ENCODE measurements at regions not wholly inside any gene's neighbourhood (a gene's known extent, or its start where the extent isn't known, plus 50 kb on each side); places are given as distances from the start of the nearest gene placed in this dataset.

DNA sequence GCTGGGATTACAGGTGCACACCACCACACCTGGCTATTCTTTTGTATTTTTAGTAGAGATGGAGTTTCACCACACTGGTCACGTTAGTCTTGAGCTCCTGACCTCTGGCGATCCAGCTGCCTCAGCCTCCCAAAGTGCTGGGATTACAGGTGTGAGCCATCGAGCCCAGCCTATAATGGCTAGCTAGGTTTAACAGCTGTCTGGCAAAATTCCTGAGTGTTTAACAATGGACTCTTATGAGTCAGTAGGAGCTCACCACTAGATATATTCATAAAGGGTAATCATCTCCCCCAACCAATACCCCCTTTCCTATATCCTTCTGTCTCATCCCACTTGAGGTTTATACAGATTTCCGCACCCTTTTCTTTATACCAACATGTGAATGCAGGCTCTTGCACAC, 91.5 kb upstream of the CDH13 start:
- no peaks in the 10 kb centered on the region for H3K27me3 ChIP-seq
- H3K9me3 ChIP-seq: no peaks in the 10 kb centered on the region
- H3K4me3 ChIP-seq: no peak overlapping the region
- DNase-seq: no peak
- intact Hi-C loops (cut with DNase I): no loop called here
- no peaks in the 10 kb centered on the region for H3K36me3 ChIP-seq
- H3K27ac ChIP-seq: no peak overlapping the region
- WGBS, 3 donors: 67 to 79% (median 72%) methylated on average over 4 of the region's 4 CpGs
- TF ChIP-seq EP300 (IDR thresholded peaks at IDR 0.05) (no peak), POLR2A (IDR thresholded peaks at IDR 0.05) (no peak)
- TF ChIP-seq, protein P1, sequence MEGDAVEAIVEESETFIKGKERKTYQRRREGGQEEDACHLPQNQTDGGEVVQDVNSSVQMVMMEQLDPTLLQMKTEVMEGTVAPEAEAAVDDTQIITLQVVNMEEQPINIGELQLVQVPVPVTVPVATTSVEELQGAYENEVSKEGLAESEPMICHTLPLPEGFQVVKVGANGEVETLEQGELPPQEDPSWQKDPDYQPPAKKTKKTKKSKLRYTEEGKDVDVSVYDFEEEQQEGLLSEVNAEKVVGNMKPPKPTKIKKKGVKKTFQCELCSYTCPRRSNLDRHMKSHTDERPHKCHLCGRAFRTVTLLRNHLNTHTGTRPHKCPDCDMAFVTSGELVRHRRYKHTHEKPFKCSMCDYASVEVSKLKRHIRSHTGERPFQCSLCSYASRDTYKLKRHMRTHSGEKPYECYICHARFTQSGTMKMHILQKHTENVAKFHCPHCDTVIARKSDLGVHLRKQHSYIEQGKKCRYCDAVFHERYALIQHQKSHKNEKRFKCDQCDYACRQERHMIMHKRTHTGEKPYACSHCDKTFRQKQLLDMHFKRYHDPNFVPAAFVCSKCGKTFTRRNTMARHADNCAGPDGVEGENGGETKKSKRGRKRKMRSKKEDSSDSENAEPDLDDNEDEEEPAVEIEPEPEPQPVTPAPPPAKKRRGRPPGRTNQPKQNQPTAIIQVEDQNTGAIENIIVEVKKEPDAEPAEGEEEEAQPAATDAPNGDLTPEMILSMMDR (IDR thresholded peaks at IDR 0.05): no peak
- H3K4me1 ChIP-seq (ENCODE audit: insufficient read depth): no peaks in the 10 kb centered on the region

DNA sequence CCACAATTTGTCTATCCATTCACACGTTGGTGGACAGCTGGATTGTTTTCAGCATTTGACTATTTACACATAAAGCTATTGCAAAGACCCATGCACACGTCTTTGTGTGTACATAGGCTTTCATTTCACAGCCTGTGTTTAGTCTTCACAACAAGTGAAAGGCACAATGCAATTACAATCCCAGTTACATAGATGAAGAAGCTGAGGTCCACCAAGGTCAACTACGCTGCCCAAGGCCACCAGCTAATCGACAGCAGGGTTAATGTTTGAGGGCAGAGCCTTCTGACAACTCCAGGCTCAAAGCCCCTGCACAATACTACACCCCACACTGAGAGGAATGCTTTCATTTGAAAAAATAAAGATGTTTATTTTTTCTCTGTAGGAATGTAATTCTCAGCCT, 93.6 kb upstream of the CDH13 start:
- Histone ChIP-seq H3K4me3 (no peak overlapping the region), H3K36me3 (no peaks in the 10 kb centered on the region), H3K9me3 (no peaks in the 10 kb centered on the region), H3K27ac (no peak overlapping the region), H3K27me3 (no peaks in the 10 kb centered on the region), H3K4me1 (ENCODE audit: insufficient read depth) (no peaks in the 10 kb centered on the region)
- DNase-seq: no peak
- no peak for TF ChIP-seq POLR2A (IDR thresholded peaks at IDR 0.05)
- no peak for TF ChIP-seq EP300 (IDR thresholded peaks at IDR 0.05)
- TF ChIP-seq, protein P1 (IDR thresholded peaks at IDR 0.05): no peak
- intact Hi-C loops (cut with DNase I): no loop called here
- 12 to 24% (median 14%) methylated on average over 4 of the region's 4 CpGs for WGBS, 3 donors

DNA sequence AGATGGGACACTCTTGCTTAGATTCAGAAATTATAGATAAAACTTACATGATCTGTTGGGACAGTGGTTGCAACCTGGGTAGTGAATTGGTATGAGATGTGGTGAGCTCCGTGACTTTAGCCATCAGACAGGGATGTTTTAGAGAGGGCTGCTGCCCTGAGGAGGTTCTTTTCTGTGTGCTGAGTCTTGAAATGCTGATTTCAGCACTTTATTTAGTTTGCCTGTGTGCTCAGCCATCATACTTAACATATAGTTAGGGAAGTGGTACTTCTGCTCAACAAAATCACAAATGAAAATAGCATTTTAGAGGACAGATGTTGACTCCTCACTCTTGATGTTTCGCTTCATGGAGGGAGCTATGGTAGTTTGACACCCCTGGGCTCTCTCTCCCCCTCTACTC, 95.9 kb upstream of the CDH13 start:
- WGBS, 3 donors: 82 to 89% (median 85%) methylated on average over 2 of the region's 2 CpGs

DNA sequence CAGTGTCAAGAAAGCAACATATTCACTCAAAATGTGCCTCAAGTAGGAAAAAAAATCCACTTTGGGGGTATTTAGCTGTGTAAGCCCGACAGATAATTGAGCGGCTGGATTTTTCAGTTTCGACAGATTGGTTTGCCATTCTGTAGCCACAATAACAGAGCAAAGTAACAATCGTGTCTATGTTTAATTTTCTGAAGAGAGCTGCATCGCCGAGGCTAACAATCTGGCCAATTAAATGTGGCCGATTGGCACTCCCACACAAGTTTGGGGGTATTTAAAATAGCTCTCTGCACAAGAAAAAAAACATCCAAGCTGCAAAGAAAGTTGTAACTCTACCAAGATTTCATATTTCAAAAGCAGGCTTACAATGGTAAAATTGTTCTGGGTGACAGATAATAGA, 99.7 kb upstream of the CDH13 start:
- intact Hi-C loops (cut with DNase I): no loop called here
- H3K4me3 ChIP-seq: no peak overlapping the region
- H3K9me3 ChIP-seq: no peaks in the 10 kb centered on the region
- no peak for TF ChIP-seq EP300 (IDR thresholded peaks at IDR 0.05)
- TF ChIP-seq POLR2A (IDR thresholded peaks at IDR 0.05): no peak
- TF ChIP-seq, protein P1 (IDR thresholded peaks at IDR 0.05): no peak
- no peaks in the 10 kb centered on the region for H3K4me1 ChIP-seq (ENCODE audit: insufficient read depth)
- no peaks in the 10 kb centered on the region for H3K36me3 ChIP-seq
- 5 to 21% (median 5%) methylated on average over 7 of the region's 7 CpGs for WGBS, 3 donors
- no peak for DNase-seq
- H3K27ac ChIP-seq: no peak overlapping the region
- H3K27me3 ChIP-seq: no peaks in the 10 kb centered on the region

More for the DNA sequence above, 95.9 kb upstream of the CDH13 start:
- Histone ChIP-seq H3K27me3 (no peaks in the 10 kb centered on the region), H3K9me3 (no peaks in the 10 kb centered on the region), H3K4me1 (ENCODE audit: insufficient read depth) (no peaks in the 10 kb centered on the region), H3K36me3 (no peaks in the 10 kb centered on the region), H3K4me3 (no peak overlapping the region), H3K27ac (no peak overlapping the region)
- no peak for TF ChIP-seq EP300 (IDR thresholded peaks at IDR 0.05)
- TF ChIP-seq, protein P1 (IDR thresholded peaks at IDR 0.05): no peak
- DNase-seq: no peak
- intact Hi-C loops (cut with DNase I): no loop called here

DNA sequence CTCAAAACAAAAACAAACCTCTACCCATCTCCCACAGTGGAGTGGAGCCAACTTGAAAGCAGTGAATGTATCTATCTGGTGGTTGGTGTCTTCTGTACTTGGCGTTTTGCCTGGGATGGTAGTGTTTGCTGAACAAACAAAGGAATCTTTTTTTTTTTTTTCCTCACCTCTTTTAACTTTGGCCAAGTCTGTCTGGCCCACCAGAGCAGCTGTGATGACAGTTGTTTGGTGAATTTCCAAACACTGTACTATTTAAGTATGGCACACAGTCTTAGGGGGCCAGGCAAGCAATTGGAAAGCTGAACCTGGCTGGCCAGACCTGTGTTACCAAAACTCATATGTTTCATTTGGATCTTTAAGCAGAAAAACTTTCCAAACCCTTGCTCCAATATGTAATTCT, 101.8 kb upstream of the CDH13 start:
- WGBS, 3 donors: 34 to 58% (median 35%) methylated on average over 1 of the region's 1 CpG
- no peaks in the 10 kb centered on the region for H3K36me3 ChIP-seq
- no peaks in the 10 kb centered on the region for H3K27me3 ChIP-seq
- H3K9me3 ChIP-seq: no peaks in the 10 kb centered on the region
- intact Hi-C loops (cut with DNase I): no loop called here
- TF ChIP-seq, protein P1 (IDR thresholded peaks at IDR 0.05): no peak
- no peak for TF ChIP-seq POLR2A (IDR thresholded peaks at IDR 0.05)
- TF ChIP-seq EP300 (IDR thresholded peaks at IDR 0.05): no peak
- no peaks in the 10 kb centered on the region for H3K4me1 ChIP-seq (ENCODE audit: insufficient read depth)
- no peak overlapping the region for H3K27ac ChIP-seq
- H3K4me3 ChIP-seq: no peak overlapping the region
- DNase-seq: no peak
